MCF 10A (cell line): ENCODE measurements at regions not wholly inside any gene's neighbourhood (a gene's known extent, or its start where the extent isn't known, plus 50 kb on each side); places are given as distances from the start of the nearest gene placed in this dataset.

Experiments used
- BruUV-seq: library from RNA; stranded (reverse); fragments of 400-500 nt; replicated peaks from 2 replicates; lab custom pipeline; 2021; lab: Mats Ljungman, UMichigan
- CTCF ChIA-PET: fragments of 300-600 bp; sonication (Branson Sonifier 250); formaldehyde crosslinking; extraction: SDS; loops from one replicate; lab custom pipeline; 2021; ENCODE audit warnings: antibody characterized with exemption, inconsistent platforms; lab: Yijun Ruan, JAX
- POLR2A ChIA-PET: fragments of 300-600, 350-650 bp; sonication (Branson Sonifier 250); formaldehyde crosslinking; extraction: SDS; loops from one replicate; lab custom pipeline; 2020; ENCODE audit warnings: antibody characterized with exemption, inconsistent platforms; lab: Yijun Ruan, JAX
- DNase-seq: peaks from one replicate; pipeline ENCODE4 v3.0.0-alpha.2; 2018; ENCODE audit not compliant: unreplicated experiment
- H3K27ac Mint-ChIP-seq: one replicate; pipeline ENCODE4 v1.8.0; 2022; ENCODE audit warnings: mild to moderate bottlenecking, low read depth, mixed read lengths; ENCODE audit not compliant: unreplicated experiment
- H3K27me3 Mint-ChIP-seq: one replicate; pipeline ENCODE4 v1.8.0; 2022; ENCODE audit warnings: mixed read lengths; ENCODE audit not compliant: insufficient read depth, unreplicated experiment
- H3K36me3 Mint-ChIP-seq: one replicate; pipeline ENCODE4 v1.8.0; 2022; ENCODE audit warnings: mild to moderate bottlenecking, moderate library complexity, mixed read lengths; ENCODE audit not compliant: insufficient read depth, unreplicated experiment
- H3K4me1 Mint-ChIP-seq: one replicate; pipeline ENCODE4 v1.8.0; 2022; ENCODE audit warnings: mixed read lengths; ENCODE audit not compliant: insufficient read depth, unreplicated experiment
- H3K4me3 Mint-ChIP-seq: one replicate; pipeline ENCODE4 v1.8.0; 2022; ENCODE audit warnings: mild to moderate bottlenecking, moderate library complexity, mixed read lengths; ENCODE audit not compliant: unreplicated experiment
- H3K9me3 Mint-ChIP-seq: one replicate; pipeline ENCODE4 v1.8.0; 2022; ENCODE audit warnings: mixed read lengths; ENCODE audit not compliant: unreplicated experiment
- CTCF ChIP-seq: fragments of 200-600 bp; IDR thresholded peaks from one replicate; pipeline ENCODE4 v1.8.0; 2022; ENCODE audit warnings: antibody characterized with exemption, mild to moderate bottlenecking; ENCODE audit not compliant: unreplicated experiment
- intact Hi-C: fragments of 100-400 bp; cut with micrococcal nuclease; formaldehyde crosslinking; loops from 2 replicates; pipeline ENCODE4 v1.14.1; 2022

GRCh38 chr7:145605963-145606362, 510.6 kb upstream of the CNTNAP2 start:
- no peak for TF ChIP-seq CTCF
- intact Hi-C loops = no loop called here
- POLR2A ChIA-PET = no interaction called here

GRCh38 chr7:145599376-145599775, 517.2 kb upstream of the CNTNAP2 start:
- peaks cover 17% of the 10 kb centered on the region for H3K9me3 Mint-ChIP-seq
- no peak for DNase-seq
- intact Hi-C loops = no loop called here
- no peak overlapping the region for H3K27ac Mint-ChIP-seq
- peaks cover 7% of the 10 kb centered on the region for H3K4me1 Mint-ChIP-seq
- no peak overlapping the region for H3K4me3 Mint-ChIP-seq
- no peaks in the 10 kb centered on the region for H3K36me3 Mint-ChIP-seq
- CTCF ChIA-PET = no interaction called here
- H3K27me3 Mint-ChIP-seq = no peaks in the 10 kb centered on the region
- POLR2A ChIA-PET = no interaction called here
- no TSS peak for BruUV-seq
- no peak for TF ChIP-seq CTCF

More at GRCh38 chr7:145605963-145606362, 510.6 kb upstream of the CNTNAP2 start:
- CTCF ChIA-PET = no interaction called here
- no peak overlapping the region for H3K27ac Mint-ChIP-seq
- peaks cover 19% of the 10 kb centered on the region for H3K9me3 Mint-ChIP-seq
- H3K4me1 Mint-ChIP-seq = no peaks in the 10 kb centered on the region
- no peaks in the 10 kb centered on the region for H3K36me3 Mint-ChIP-seq
- H3K27me3 Mint-ChIP-seq = no peaks in the 10 kb centered on the region
- no peak for DNase-seq
- H3K4me3 Mint-ChIP-seq = no peak overlapping the region
- no TSS peak for BruUV-seq

- Mint-ChIP-seq H3K27ac (no peak overlapping the region), H3K36me3 (no peaks in the 10 kb centered on the region), H3K4me1 (no peaks in the 10 kb centered on the region), H3K27me3 (no peaks in the 10 kb centered on the region), H3K9me3 (peaks cover 7% of the 10 kb centered on the region), H3K4me3 (no peak overlapping the region)
- ChIA-PET CTCF (interaction anchor here (0.6 to 0.9 kb wide), 3 partner anchors 506 to 962 kb away, joined by 3 to 5 read pairs (median 3); no protein-coding TSS in a partner anchor), POLR2A (interaction anchor here (0.7 kb wide), 1 partner anchor 309 kb away, joined by 3 read pairs; no protein-coding TSS in a partner anchor)
- no peak for DNase-seq
- BruUV-seq = no TSS peak
- no peak for TF ChIP-seq CTCF
- intact Hi-C loops = no loop called here
Measured at GRCh38 chr7:145584401-145584800, 532.2 kb upstream of the CNTNAP2 start.

- CTCF ChIA-PET = interaction anchor here (0.6 to 1.0 kb wide), 4 partner anchors 11 to 508 kb away, joined by 3 to 4 read pairs (median 3); no protein-coding TSS in a partner anchor
Measured at GRCh38 chr7:145582742-145583303, 533.8 kb upstream of the CNTNAP2 start.

More at GRCh38 chr7:145582742-145583303, 533.8 kb upstream of the CNTNAP2 start:
- no peaks in the 10 kb centered on the region for H3K27me3 Mint-ChIP-seq
- intact Hi-C loops = no loop called here
- H3K27ac Mint-ChIP-seq = no peak overlapping the region
- no peaks in the 10 kb centered on the region for H3K4me1 Mint-ChIP-seq
- POLR2A ChIA-PET = no interaction called here
- no peak for DNase-seq
- no TSS peak for BruUV-seq
- H3K4me3 Mint-ChIP-seq = no peak overlapping the region
- peaks cover 7% of the 10 kb centered on the region for H3K9me3 Mint-ChIP-seq
- no peaks in the 10 kb centered on the region for H3K36me3 Mint-ChIP-seq
- no peak for TF ChIP-seq CTCF
